Stomach smooth muscle (tissue), 2 donors: ENCODE measurements at regions not wholly inside any gene's neighbourhood (a gene's known extent, or its start where the extent isn't known, plus 50 kb on each side); places are given as distances from the start of the nearest gene placed in this dataset.

Source experiments
- H3K27ac ChIP-seq: one replicate; pipeline ENCODE4 v1.7.0; 2013; ENCODE audit warnings: mild to moderate bottlenecking, low read length, inconsistent platforms
- H3K27me3 ChIP-seq, 2 donors: one replicate each; pipeline ENCODE4 v1.7.0; 2013; ENCODE audit warnings: low read length in 2 of 2; ENCODE audit not compliant: insufficient read depth in 2 of 2, control insufficient read depth in 1 of 2
- H3K36me3 ChIP-seq, 2 donors: one replicate each; pipeline ENCODE4 v1.7.0; 2013; ENCODE audit warnings: low read length in 2 of 2; ENCODE audit not compliant: control insufficient read depth in 2 of 2, insufficient read depth in 2 of 2
- H3K4me1 ChIP-seq: one replicate; pipeline ENCODE4 v1.7.0; 2013; ENCODE audit warnings: low read length; ENCODE audit not compliant: control insufficient read depth, insufficient read depth
- H3K4me3 ChIP-seq, 2 donors: one replicate each; pipeline ENCODE4 v1.7.0; 2013; ENCODE audit warnings: low read length in 2 of 2
- H3K9ac ChIP-seq, 2 donors: one replicate each; pipeline ENCODE4 v1.7.0; 2013; ENCODE audit warnings: low read length in 2 of 2, mild to moderate bottlenecking in 1 of 2
- H3K9me3 ChIP-seq, 2 donors: one replicate each; pipeline ENCODE4 v1.7.0; 2013; ENCODE audit warnings: low read length in 2 of 2; ENCODE audit not compliant: control insufficient read depth in 2 of 2
- donor health status: healthy.
- donor health status: Pancreatic carcinoma.

DNA sequence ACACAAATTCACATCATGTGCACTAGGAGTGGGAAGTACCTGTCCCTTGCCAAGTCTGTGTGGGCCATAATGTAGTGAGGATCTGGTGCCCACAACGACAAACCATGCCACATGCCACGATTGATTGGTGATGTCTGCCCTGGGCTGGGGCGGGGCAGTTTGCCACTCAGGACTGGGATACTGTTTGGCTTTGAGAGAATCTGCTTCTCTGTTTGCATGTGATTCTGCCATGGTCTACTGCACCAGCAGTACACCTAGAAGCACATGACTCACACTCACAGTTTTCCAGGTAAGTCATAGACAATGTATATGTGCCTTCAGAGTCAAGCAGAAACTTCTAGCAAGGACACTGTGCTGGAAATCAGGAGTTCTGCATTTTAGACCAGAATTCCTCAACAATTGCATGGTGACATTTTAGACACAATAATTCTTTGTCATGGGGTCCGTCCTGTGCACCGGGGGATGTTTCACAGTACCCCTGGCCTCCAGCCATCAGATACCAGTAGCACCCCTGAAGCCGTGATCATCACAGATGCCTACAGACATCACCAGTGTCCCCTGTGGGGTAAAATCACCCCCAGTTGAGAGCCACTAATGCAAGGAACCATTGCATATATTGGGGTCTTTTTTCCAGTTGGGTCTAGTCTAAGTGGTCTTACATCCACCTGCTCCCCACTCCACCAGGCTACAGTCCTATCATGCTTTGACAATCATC is 278.3 kb downstream of the EIPR1 start:
- H3K9me3 ChIP-seq = no peaks in the 10 kb centered on the region
- peaks cover 2% of the 10 kb centered on the region in 2 donors for H3K27me3 ChIP-seq
- H3K27ac ChIP-seq = no peak overlapping the region
- H3K4me3 ChIP-seq = no peak overlapping the region
- H3K9ac ChIP-seq = no peak overlapping the region
- H3K4me1 ChIP-seq = no peaks in the 10 kb centered on the region
- no peaks in the 10 kb centered on the region for H3K36me3 ChIP-seq

- H3K4me3 ChIP-seq = no peak overlapping the region
- H3K27me3 ChIP-seq = peaks cover 2% of the 10 kb centered on the region in 2 donors
These were observed 279.4 kb downstream of the EIPR1 start for GRCh38 chr2:3098231-3098630.

GRCh38 chr2:3097804-3098203 is 279.8 kb downstream of the EIPR1 start:
- H3K4me3 ChIP-seq = no peak overlapping the region
- peaks cover 2% of the 10 kb centered on the region in 2 donors for H3K27me3 ChIP-seq
- no peaks in the 10 kb centered on the region for H3K4me1 ChIP-seq
- H3K36me3 ChIP-seq = no peaks in the 10 kb centered on the region
- H3K9me3 ChIP-seq = no peaks in the 10 kb centered on the region
- H3K9ac ChIP-seq = no peak overlapping the region
- no peak overlapping the region for H3K27ac ChIP-seq

More at GRCh38 chr2:3098231-3098630, 279.4 kb downstream of the EIPR1 start:
- Histone ChIP-seq H3K36me3 (no peaks in the 10 kb centered on the region), H3K27ac (no peak overlapping the region), H3K4me1 (no peaks in the 10 kb centered on the region), H3K9ac (no peak overlapping the region), H3K9me3 (no peaks in the 10 kb centered on the region)

DNA sequence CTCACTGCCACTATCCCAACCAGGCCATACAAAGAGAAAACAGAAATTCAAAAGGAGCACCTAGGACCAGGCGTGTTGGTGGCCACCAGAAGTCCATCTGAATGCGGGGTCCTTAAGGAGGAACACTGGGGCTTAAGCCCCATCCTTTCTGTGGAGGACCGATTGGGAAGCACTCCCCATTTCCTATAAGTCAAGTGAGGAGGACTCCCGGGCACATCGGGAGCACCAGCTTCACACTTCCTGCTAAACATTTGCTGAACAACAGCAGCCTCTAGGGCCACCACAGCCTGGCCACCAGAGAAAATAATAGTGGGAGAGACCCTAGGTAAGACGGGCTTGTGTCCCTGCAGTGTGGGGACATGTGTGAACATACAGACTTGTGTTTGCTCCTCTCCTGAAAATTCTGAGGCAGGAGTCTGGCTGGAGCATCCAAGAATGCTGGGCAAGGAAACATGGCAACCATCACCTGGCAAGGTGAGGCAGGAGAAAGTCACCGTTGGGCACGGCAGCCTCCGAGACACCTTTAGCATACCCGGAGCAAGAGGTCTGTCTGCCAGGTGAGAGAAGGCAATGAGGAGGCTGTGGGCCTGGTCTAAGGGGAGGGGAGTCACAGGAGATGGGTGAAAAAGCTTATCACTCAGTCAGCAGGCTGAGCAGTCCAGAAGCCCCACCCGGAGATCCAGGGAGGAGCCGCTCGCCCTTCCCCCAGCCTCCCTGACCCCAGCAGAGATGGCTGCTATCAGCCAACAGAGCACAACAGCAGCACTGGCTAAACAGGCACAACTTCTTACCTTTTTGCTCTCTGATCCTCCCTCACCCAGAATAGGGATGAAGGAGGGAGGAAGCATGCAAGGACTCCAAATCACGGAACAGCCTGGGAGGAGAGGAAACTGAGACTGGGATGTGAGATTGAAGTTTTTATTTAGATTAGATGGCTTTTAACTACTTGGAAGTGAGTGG is 282.3 kb downstream of the EIPR1 start:
- Histone ChIP-seq H3K4me3 (no peak overlapping the region), H3K9ac (no peak overlapping the region), H3K27ac (no peak overlapping the region), H3K4me1 (no peaks in the 10 kb centered on the region), H3K36me3 (no peaks in the 10 kb centered on the region), H3K9me3 (no peaks in the 10 kb centered on the region), H3K27me3 (peaks cover 2% of the 10 kb centered on the region in 2 donors)

DNA sequence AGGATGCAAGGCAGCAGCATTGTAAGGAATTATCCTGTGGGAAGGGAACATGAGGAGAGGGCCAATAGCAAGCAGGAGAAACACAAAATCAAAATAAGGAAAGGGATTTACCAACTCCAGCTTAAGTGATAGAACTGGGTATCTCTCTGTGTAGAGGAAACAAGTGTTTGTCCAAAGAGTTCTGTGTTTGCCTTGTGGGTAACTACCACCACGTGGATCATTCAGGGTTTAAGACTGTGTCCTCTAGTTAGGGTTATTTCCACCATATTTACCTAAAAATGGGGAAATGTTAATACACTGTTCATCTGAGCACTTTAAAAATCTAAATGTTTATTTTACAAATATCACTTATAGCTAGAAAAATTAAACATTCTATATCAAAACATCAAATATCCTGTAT is 283.3 kb downstream of the EIPR1 start:
- H3K4me1 ChIP-seq = no peaks in the 10 kb centered on the region
- H3K27me3 ChIP-seq = peaks cover 2% of the 10 kb centered on the region in 2 donors
- no peaks in the 10 kb centered on the region for H3K36me3 ChIP-seq
- no peaks in the 10 kb centered on the region for H3K9me3 ChIP-seq
- H3K4me3 ChIP-seq = no peak overlapping the region
- no peak overlapping the region for H3K27ac ChIP-seq
- H3K9ac ChIP-seq = no peak overlapping the region

DNA sequence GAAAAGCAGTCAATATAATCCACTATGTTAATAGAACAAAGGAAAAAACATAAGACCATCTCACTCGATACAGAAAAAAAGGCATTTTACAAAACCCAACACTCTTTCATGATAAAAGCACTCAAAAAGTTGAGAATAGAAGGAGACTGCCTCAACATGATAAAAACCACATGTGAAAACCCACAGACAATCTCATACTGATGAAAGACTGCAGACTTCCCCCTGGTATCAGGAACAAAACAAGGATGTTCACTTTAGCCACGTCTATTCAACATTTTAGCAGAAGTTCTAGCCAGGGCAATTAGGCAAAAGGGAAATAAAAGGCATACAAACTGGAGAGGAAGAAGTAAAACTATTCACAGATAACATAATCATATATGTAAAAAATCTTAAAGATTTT is 285.9 kb downstream of the EIPR1 start:
- H3K4me3 ChIP-seq = no peak overlapping the region
- no peaks in the 10 kb centered on the region for H3K9me3 ChIP-seq
- no peaks in the 10 kb centered on the region for H3K4me1 ChIP-seq
- H3K27ac ChIP-seq = no peak overlapping the region
- no peaks in the 10 kb centered on the region for H3K27me3 ChIP-seq
- no peak overlapping the region for H3K9ac ChIP-seq
- H3K36me3 ChIP-seq = no peaks in the 10 kb centered on the region

DNA sequence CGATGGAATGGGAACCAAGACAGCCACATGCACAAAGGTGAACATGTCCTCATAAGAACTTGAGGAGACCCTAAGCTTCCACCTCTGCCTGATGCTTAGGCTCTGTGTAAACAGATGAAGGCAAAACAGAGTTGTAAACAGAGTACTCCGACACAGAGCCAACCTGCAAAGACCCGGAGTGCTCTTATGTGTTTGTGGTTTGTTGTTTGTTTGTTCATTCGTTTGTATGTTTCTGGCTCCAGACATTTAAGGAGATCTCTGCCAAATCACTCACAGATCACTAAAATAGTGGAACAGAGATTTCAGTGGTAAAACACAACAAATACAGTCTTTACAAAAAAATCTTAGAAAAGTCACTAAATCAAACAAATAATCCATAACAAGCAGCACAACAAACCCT is 294.9 kb downstream of the EIPR1 start:
- no peaks in the 10 kb centered on the region for H3K36me3 ChIP-seq

DNA sequence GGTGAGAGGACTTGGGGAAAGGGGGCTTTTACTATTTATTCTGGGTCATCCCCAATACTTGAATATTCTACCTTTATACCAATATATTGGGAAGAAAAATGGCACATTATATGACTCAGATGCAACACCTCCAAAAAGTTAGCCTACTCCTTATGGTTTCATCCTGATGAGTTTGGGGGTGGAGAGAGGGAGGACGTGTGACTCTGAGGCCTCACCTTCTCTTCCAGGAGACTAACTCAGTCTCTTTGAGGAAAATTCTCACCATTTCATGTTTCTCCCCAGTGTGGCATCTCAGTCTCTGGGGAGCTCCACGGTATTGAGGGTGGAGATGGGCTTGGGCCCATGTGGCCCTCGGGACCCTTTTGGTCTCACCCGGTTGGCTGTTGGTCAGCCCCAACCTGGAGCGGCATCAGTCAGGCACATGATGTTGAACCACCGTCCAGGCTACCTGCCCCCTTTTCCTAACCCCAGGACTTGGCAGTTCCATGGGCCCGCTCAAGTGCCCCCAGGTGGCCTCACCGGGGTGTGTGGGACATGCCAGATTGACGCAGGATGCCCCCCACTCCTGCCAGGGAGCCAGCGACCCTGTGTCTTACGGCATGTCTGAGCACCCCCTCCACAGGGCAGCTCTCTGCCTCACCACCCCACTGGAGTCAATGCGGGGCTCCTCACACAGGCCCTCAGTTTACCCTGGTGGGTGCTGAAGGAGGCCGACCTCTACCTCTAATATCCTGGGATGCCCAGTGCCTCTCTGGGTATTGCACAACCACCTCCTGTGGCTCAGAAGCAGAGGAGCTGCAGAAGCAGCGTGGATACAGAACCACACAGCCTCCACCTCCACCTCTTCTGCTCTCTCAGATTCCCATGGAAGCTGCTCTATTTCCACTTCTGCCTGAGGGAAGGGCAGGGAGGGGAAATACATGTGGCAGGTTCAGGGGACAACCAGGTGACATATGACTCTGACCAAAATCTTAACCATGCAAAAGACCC is 297.4 kb downstream of the EIPR1 start:
- Histone ChIP-seq H3K27me3 (no peaks in the 10 kb centered on the region), H3K27ac (no peak overlapping the region), H3K4me1 (no peaks in the 10 kb centered on the region), H3K4me3 (no peak overlapping the region), H3K36me3 (no peaks in the 10 kb centered on the region), H3K9me3 (no peaks in the 10 kb centered on the region), H3K9ac (no peak overlapping the region)

More for the DNA sequence above, 294.9 kb downstream of the EIPR1 start:
- Histone ChIP-seq H3K27ac (no peak overlapping the region), H3K4me1 (no peaks in the 10 kb centered on the region), H3K4me3 (no peak overlapping the region), H3K9me3 (no peaks in the 10 kb centered on the region), H3K9ac (no peak overlapping the region), H3K27me3 (no peaks in the 10 kb centered on the region)

DNA sequence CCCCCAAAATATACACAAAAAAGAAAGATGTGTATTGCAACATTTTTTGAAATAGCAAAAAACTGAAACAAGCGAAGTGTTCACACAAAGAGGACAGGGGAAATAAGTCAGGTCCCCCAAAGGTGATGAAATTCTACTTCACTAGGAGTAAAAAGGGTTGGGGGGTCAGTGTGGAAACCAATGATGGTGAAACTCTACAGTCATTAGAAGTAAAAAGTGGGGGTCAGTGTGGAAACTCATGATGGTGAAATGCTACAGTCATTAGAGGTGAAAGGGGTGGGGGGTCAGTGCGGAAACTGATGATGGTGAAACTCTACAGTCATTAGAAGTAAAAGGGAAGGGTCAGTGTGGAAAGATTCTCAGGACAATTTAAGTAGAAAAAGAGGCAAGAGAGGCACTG is 298.2 kb downstream of the EIPR1 start:
- Histone ChIP-seq H3K27ac (no peak overlapping the region), H3K4me1 (no peaks in the 10 kb centered on the region), H3K36me3 (no peaks in the 10 kb centered on the region), H3K27me3 (no peaks in the 10 kb centered on the region), H3K9ac (no peak overlapping the region), H3K4me3 (no peak overlapping the region), H3K9me3 (no peaks in the 10 kb centered on the region)

DNA sequence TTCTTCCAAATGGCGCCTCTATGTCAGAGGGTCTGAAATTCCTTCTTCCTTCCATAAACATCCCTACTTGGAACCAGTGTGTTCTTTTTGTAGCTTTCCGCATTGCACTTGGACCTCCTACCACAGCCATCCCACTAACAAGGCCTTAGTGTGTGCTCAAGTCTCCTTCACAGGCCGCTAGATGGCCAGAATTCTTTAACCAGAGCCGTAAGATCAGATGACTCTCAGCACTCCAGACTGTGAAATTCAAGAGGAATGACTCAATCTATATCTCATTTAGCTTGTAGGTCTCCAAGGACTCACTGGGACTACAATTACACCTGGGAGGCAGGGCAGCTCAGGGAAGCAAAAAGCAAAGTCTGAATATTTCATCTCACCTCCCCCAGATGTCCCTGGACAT is 298.9 kb downstream of the EIPR1 start:
- no peak overlapping the region for H3K27ac ChIP-seq

More for the DNA sequence above, 298.9 kb downstream of the EIPR1 start:
- H3K27me3 ChIP-seq = no peaks in the 10 kb centered on the region
- H3K4me1 ChIP-seq = no peaks in the 10 kb centered on the region
- H3K36me3 ChIP-seq = no peaks in the 10 kb centered on the region
- no peak overlapping the region for H3K4me3 ChIP-seq
- no peak overlapping the region for H3K9ac ChIP-seq
- no peaks in the 10 kb centered on the region for H3K9me3 ChIP-seq
